ENCODE measurements at regions not wholly inside any gene's neighbourhood (a gene's known extent, or its start where the extent isn't known, plus 50 kb on each side); places are given as distances from the start of the nearest gene placed in this dataset.

GRCh38 chr13:31477961-31478360 is 261.4 kb upstream of the RXFP2 start:
- no peaks in the 10 kb centered on the region for H3K4me1 ChIP-seq (ENCODE audit: control insufficient read depth, insufficient read depth, low read length)
- H2AFZ ChIP-seq (ENCODE audit: control insufficient read depth, low read depth, low read length), result no peak overlapping the region
- H4K20me1 ChIP-seq (ENCODE audit: control insufficient read depth, insufficient read depth), result no peaks in the 10 kb centered on the region
- FAIRE-seq (no peak), ATAC-seq (no peak), DNase-seq (ENCODE audit: low read depth, low spot score) (no peak)
- ChIA-PET SMC1A (ENCODE audit: uncharacterized antibody, unreplicated experiment) (no interaction called here), POLR2A (no interaction called here), CTCF (no interaction called here), RAD21 (ENCODE audit: unreplicated experiment) (no interaction called here)
- H3K9ac ChIP-seq (ENCODE audit: control insufficient read depth, insufficient read depth, low read length), result no peak overlapping the region
- no peaks in the 10 kb centered on the region for H3K36me3 ChIP-seq (ENCODE audit: control insufficient read depth in 2 of 2, insufficient read depth in 2 of 2, low read length in 1 of 2)
- in situ Hi-C loops (cut with MboI), result no loop called here
- no peaks in the 10 kb centered on the region for H3K9me3 ChIP-seq (replicated peaks; ENCODE audit: control insufficient read depth, insufficient read depth, low read length)
- no peaks in the 10 kb centered on the region for H3K79me2 ChIP-seq (ENCODE audit: control insufficient read depth, insufficient read depth, low read length)
- H3K4me2 ChIP-seq (ENCODE audit: control insufficient read depth, insufficient read depth), result no peak overlapping the region
- H3K4me3 ChIP-seq, result no peak overlapping the region
- intact Hi-C loops (cut with micrococcal nuclease; ENCODE audit: unreplicated experiment), result no loop called here
- H3K27me3 ChIP-seq (replicated peaks in 1 of 2; ENCODE audit: control insufficient read depth in 2 of 2, insufficient read depth in 2 of 2, low read length in 1 of 2), result no peaks in the 10 kb centered on the region
- 13% methylated on average over 3 of the region's 3 CpGs for WGBS (ENCODE audit: insufficient coverage, insufficient replicate concordance, low lambda C conversion rate, missing lambda C conversion rate)
- no TSS peak for BruUV-seq (replicated peaks)
- H3K27ac ChIP-seq (ENCODE audit: control insufficient read depth, insufficient read depth), result no peak overlapping the region
- no peak for TF ChIP-seq ASH2L (IDR thresholded peaks at IDR 0.05; ENCODE audit: borderline replicate concordance, low read depth)
- TF ChIP-seq HSF1 (IDR thresholded peaks at IDR 0.05; ENCODE audit: low read depth, low read length), result no peak
- no peak for TF ChIP-seq CBX3 (IDR thresholded peaks at IDR 0.05; ENCODE audit: borderline replicate concordance, low read depth)
- TF ChIP-seq ZNF687 (IDR thresholded peaks at IDR 0.05), result no peak
- no peak for TF ChIP-seq SKIL (IDR thresholded peaks at IDR 0.05; ENCODE audit: low read depth, poor library complexity, severe bottlenecking)
- TF ChIP-seq ZBTB33 (IDR thresholded peaks at IDR 0.05), result no peak
- no peak for TF ChIP-seq CHD1 (IDR thresholded peaks at IDR 0.05; ENCODE audit: low read depth, low read length)
- TF ChIP-seq NFYA (IDR thresholded peaks at IDR 0.05; ENCODE audit: borderline replicate concordance, low read depth, low read length), result no peak
- TF ChIP-seq BCL11A (IDR thresholded peaks at IDR 0.05; ENCODE audit: low read depth, low read length), result no peak
- no peak for TF ChIP-seq YBX1 (IDR thresholded peaks at IDR 0.05)
- TF ChIP-seq YY1 (IDR thresholded peaks at IDR 0.05; ENCODE audit: low read depth, low read length), result no peak
- no peak for TF ChIP-seq JUNB (IDR thresholded peaks at IDR 0.05)
- no peak for TF ChIP-seq MAX (IDR thresholded peaks at IDR 0.05; ENCODE audit: low read depth, low read length)
- TF ChIP-seq ZNF274 (IDR thresholded peaks at IDR 0.05; ENCODE audit: insufficient read depth, insufficient read length), result no peak

Measured in GM12878 (cell line).